Stomach (tissue), 4 donors: ENCODE measurements at regions not wholly inside any gene's neighbourhood (a gene's known extent, or its start where the extent isn't known, plus 50 kb on each side); places are given as distances from the start of the nearest gene placed in this dataset.

Source experiments
- POLR2A ChIP-seq, 4 donors: fragments of 450-650 bp; IDR thresholded peaks; one replicate each; pipeline ENCODE4 v1.6.1; 2016; ENCODE audit warnings: antibody characterized with exemption in 4 of 4, control low read depth in 2 of 4, mild to moderate bottlenecking in 1 of 4, moderate library complexity in 1 of 4
- POLR2AphosphoS5 ChIP-seq, 3 donors: sonication (generic); formaldehyde crosslinking; IDR thresholded peaks; one replicate each; pipeline ENCODE4 v1.6.1; 2016; ENCODE audit warnings: antibody characterized with exemption in 3 of 3
- TF ChIP-seq, protein P1 (sequence below), 7 experiments: fragments of 450-650 bp in 4 of 7; fragments of 200-600 bp in 3 of 7; sonication (generic) in 3 of 7; IDR thresholded peaks; one replicate each; pipeline ENCODE4 v1.5.1; 2016 to 2019; ENCODE audit warnings: antibody characterized with exemption in 7 of 7, control low read depth in 2 of 7, mild to moderate bottlenecking in 1 of 7

DNA sequence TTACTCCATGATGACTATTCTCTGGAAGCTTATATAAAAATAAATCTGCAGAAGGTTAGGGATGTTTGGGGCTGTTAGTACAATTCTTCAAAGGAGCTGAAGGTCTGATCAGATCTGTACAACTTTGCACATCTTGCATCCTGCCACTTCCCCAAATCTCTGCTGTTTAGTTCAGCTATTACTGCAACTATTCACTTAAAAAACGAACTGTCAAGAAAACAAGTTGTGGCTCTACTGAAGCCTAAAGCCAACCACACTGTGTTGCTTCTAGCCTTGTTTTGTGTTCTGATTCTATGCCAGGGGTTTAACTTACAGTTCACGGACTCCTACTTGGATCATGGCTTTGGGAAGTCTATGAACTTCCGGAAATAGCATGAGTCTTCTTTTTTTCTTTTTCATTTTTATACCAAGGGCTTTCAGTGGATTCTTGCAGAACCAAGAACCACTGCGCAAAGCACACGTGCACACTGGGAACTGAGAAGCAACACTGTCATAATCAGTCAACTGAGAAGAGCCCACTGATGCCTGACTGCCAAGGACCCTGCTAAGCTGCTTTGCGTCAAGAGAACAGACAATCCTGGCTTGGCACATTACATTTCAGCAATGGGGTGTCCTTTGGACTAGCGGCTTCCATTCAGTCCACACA lies 66.3 kb upstream of the EEA1 start:
- TF ChIP-seq, protein P1, sequence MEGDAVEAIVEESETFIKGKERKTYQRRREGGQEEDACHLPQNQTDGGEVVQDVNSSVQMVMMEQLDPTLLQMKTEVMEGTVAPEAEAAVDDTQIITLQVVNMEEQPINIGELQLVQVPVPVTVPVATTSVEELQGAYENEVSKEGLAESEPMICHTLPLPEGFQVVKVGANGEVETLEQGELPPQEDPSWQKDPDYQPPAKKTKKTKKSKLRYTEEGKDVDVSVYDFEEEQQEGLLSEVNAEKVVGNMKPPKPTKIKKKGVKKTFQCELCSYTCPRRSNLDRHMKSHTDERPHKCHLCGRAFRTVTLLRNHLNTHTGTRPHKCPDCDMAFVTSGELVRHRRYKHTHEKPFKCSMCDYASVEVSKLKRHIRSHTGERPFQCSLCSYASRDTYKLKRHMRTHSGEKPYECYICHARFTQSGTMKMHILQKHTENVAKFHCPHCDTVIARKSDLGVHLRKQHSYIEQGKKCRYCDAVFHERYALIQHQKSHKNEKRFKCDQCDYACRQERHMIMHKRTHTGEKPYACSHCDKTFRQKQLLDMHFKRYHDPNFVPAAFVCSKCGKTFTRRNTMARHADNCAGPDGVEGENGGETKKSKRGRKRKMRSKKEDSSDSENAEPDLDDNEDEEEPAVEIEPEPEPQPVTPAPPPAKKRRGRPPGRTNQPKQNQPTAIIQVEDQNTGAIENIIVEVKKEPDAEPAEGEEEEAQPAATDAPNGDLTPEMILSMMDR (IDR thresholded peaks at IDR 0.05) = no peak
- TF ChIP-seq POLR2A (IDR thresholded peaks at IDR 0.05) (no peak), POLR2AphosphoS5 (IDR thresholded peaks at IDR 0.05) (no peak)
